Smooth muscle cell (in vitro differentiated cells): ENCODE measurements at regions not wholly inside any gene's neighbourhood (a gene's known extent, or its start where the extent isn't known, plus 50 kb on each side); places are given as distances from the start of the nearest gene placed in this dataset.

Experiments
- DNase-seq: peaks from one replicate; lab custom pipeline; 2025; ENCODE audit not compliant: unreplicated experiment; lab: John Stamatoyannopoulos, UW
- H2AFZ ChIP-seq: fragments of 200-600 bp; sonication (generic); 2 replicates; pipeline ENCODE4 v1.6.0; 2016; ENCODE audit warnings: antibody characterized with exemption, low read depth, mild to moderate bottlenecking
- H3F3A ChIP-seq: fragments of 200-600 bp; sonication (generic); 2 replicates; pipeline ENCODE4 v1.6.0; 2017; ENCODE audit warnings: antibody characterized with exemption, low read depth
- H3K27ac ChIP-seq: fragments of 200-600 bp; sonication (generic); 2 replicates; pipeline ENCODE4 v1.5.1; 2016; ENCODE audit warnings: low read depth, mild to moderate bottlenecking
- H3K27me3 ChIP-seq: fragments of 200-600 bp; sonication (generic); 2 replicates; pipeline ENCODE4 v1.6.1; 2016; ENCODE audit warnings: low read depth, mild to moderate bottlenecking
- H3K36me3 ChIP-seq: fragments of 200-600 bp; sonication (generic); 2 replicates; pipeline ENCODE4 v1.5.1; 2016; ENCODE audit warnings: low read depth
- H3K4me1 ChIP-seq: fragments of 200-600 bp; sonication (generic); 2 replicates; pipeline ENCODE4 v1.5.1; 2016; ENCODE audit warnings: low read depth
- H3K4me2 ChIP-seq: fragments of 200-600 bp; sonication (generic); 2 replicates; pipeline ENCODE4 v1.6.0; 2016; ENCODE audit warnings: mild to moderate bottlenecking
- H3K4me3 ChIP-seq: fragments of 200-600 bp; sonication (generic); 2 replicates; pipeline ENCODE4 v1.5.1; 2016; ENCODE audit warnings: mild to moderate bottlenecking
- H3K79me2 ChIP-seq: fragments of 200-600 bp; sonication (generic); 2 replicates; pipeline ENCODE4 v1.6.0; 2016; ENCODE audit warnings: low read depth, mild to moderate bottlenecking
- H3K9ac ChIP-seq: fragments of 200-600 bp; sonication (generic); 2 replicates; pipeline ENCODE4 v1.6.0; 2016; ENCODE audit warnings: low read depth
- H3K9me3 ChIP-seq: fragments of 200-600 bp; sonication (generic); replicated peaks from 2 replicates; pipeline ENCODE4 v1.5.1; 2016; ENCODE audit warnings: low read depth
- H4K20me1 ChIP-seq: fragments of 200-600 bp; sonication (generic); 2 replicates; pipeline ENCODE4 v1.6.0; 2016; ENCODE audit warnings: low read depth
- WGBS: methylation state at CpG from one replicate; pipeline ENCODE4 v1.1.7; 2016; ENCODE audit warnings: low lambda C conversion rate; 5-methylcytosine and 5-hydroxymethylcytosine counted together
- TF ChIP-seq, protein P1 (sequence below): fragments of 200-600 bp; sonication (generic); IDR thresholded peaks from 2 replicates; pipeline ENCODE4 v1.5.1; 2017; ENCODE audit warnings: borderline replicate concordance, mild to moderate bottlenecking, antibody characterized with exemption; ENCODE audit not compliant: insufficient read depth, poor library complexity, severe bottlenecking

DNA sequence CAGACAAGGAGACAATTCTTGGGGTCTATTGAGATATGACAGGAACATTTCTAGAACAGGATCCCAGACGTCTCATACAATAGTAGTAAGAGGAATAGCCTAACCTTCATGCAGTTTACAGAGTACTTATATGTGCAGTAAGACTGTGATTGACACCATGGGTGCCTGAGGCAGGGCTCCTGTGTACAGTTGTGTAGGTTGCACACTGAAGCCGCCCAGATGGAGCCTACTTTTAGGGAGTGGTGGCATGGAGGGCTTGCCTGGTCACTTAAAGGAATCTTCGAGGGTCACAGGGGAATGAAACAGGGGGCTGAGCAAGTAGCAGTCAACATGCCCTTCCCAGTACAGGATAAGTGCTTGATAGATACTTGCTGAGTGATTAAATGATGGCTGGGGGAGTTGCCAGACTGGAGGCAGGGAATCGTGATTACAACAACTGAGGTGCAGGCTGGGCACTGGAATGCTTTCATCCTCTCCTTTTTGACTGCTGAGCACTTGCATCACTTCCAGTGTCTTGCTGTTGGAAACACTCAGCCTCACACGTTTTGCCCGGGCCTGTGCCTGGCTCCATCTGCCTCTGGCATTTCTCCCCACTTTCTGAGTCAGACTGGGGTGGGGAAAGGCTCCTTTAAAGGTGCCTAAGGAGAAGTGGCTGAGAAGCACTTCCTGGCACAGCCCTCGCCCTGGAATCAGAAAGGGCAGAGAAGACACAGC, 71.0 kb downstream of the COPRS start:
- Histone ChIP-seq H3K27me3 (no peaks in the 10 kb centered on the region), H3K4me1 (no peaks in the 10 kb centered on the region), H4K20me1 (no peaks in the 10 kb centered on the region), H3K27ac (peak overlapping the region; percentile 69), H3F3A (no peaks in the 10 kb centered on the region), H3K36me3 (no peaks in the 10 kb centered on the region), H3K9ac (peak overlapping the region; percentile 1), H2AFZ (peak overlapping the region; percentile 40), H3K79me2 (no peaks in the 10 kb centered on the region), H3K4me2 (peak overlapping the region; percentile 18), H3K4me3 (no peak overlapping the region), H3K9me3 (no peaks in the 10 kb centered on the region)
- DNase-seq = no peak
- 44% methylated on average over 7 of the region's 7 CpGs for WGBS
- TF ChIP-seq, protein P1, sequence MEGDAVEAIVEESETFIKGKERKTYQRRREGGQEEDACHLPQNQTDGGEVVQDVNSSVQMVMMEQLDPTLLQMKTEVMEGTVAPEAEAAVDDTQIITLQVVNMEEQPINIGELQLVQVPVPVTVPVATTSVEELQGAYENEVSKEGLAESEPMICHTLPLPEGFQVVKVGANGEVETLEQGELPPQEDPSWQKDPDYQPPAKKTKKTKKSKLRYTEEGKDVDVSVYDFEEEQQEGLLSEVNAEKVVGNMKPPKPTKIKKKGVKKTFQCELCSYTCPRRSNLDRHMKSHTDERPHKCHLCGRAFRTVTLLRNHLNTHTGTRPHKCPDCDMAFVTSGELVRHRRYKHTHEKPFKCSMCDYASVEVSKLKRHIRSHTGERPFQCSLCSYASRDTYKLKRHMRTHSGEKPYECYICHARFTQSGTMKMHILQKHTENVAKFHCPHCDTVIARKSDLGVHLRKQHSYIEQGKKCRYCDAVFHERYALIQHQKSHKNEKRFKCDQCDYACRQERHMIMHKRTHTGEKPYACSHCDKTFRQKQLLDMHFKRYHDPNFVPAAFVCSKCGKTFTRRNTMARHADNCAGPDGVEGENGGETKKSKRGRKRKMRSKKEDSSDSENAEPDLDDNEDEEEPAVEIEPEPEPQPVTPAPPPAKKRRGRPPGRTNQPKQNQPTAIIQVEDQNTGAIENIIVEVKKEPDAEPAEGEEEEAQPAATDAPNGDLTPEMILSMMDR = no peak

GRCh38 chr17:31786796-31787481, 72.1 kb downstream of the COPRS start:
- no peaks in the 10 kb centered on the region for H3K36me3 ChIP-seq
- TF ChIP-seq, protein P1 = no peak
- H3K4me3 ChIP-seq = no peak overlapping the region
- no peaks in the 10 kb centered on the region for H3F3A ChIP-seq
- H3K79me2 ChIP-seq = no peaks in the 10 kb centered on the region
- H3K4me2 ChIP-seq = no peak overlapping the region
- H2AFZ ChIP-seq = no peak overlapping the region
- peak overlapping the region; percentile 64 for H3K27ac ChIP-seq
- no peaks in the 10 kb centered on the region for H3K27me3 ChIP-seq
- DNase-seq = no peak
- 93% methylated on average over 7 of the region's 7 CpGs for WGBS
- H3K9me3 ChIP-seq = no peaks in the 10 kb centered on the region
- H4K20me1 ChIP-seq = no peaks in the 10 kb centered on the region
- H3K9ac ChIP-seq = no peak overlapping the region
- no peaks in the 10 kb centered on the region for H3K4me1 ChIP-seq

DNA sequence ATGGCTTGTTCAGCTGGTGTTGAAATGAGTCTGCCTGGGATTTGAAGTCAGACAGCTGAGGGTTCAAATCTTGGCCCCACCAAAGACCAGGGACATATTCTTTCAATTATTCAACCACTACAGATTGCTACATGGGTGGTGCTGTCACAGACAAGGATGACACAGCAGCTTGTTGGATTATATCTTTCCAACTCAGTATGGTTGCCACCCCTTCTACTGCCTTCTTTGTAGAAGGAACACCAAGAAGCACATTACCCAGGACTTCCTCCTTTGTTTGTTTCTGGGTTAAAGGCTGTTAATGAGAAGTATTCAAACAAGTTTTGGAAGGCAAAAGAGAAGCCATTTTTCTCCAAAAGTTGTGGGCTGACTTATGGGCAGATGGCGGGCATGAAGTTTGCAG, 78.6 kb downstream of the COPRS start:
- TF ChIP-seq, protein P1 = no peak
- Histone ChIP-seq H2AFZ (no peak overlapping the region), H3K36me3 (no peaks in the 10 kb centered on the region), H3K4me2 (no peak overlapping the region), H3K27ac (no peak overlapping the region), H3F3A (no peaks in the 10 kb centered on the region), H3K4me1 (no peaks in the 10 kb centered on the region), H3K9me3 (no peaks in the 10 kb centered on the region), H3K79me2 (no peaks in the 10 kb centered on the region), H4K20me1 (no peaks in the 10 kb centered on the region), H3K27me3 (no peaks in the 10 kb centered on the region), H3K4me3 (no peak overlapping the region), H3K9ac (no peak overlapping the region)
- no peak for DNase-seq
- 94% methylated on average over 1 of the region's 1 CpG for WGBS
